Smooth muscle cell (in vitro differentiated cells): ENCODE measurements at regions not wholly inside any gene's neighbourhood (a gene's known extent, or its start where the extent isn't known, plus 50 kb on each side); places are given as distances from the start of the nearest gene placed in this dataset.

Experiments
- DNase-seq: peaks from one replicate; lab custom pipeline; 2025; ENCODE audit not compliant: unreplicated experiment; lab: John Stamatoyannopoulos, UW
- H2AFZ ChIP-seq: fragments of 200-600 bp; sonication (generic); 2 replicates; pipeline ENCODE4 v1.6.0; 2016; ENCODE audit warnings: antibody characterized with exemption, low read depth, mild to moderate bottlenecking
- H3F3A ChIP-seq: fragments of 200-600 bp; sonication (generic); 2 replicates; pipeline ENCODE4 v1.6.0; 2017; ENCODE audit warnings: antibody characterized with exemption, low read depth
- H3K27ac ChIP-seq: fragments of 200-600 bp; sonication (generic); 2 replicates; pipeline ENCODE4 v1.5.1; 2016; ENCODE audit warnings: low read depth, mild to moderate bottlenecking
- H3K27me3 ChIP-seq: fragments of 200-600 bp; sonication (generic); 2 replicates; pipeline ENCODE4 v1.6.1; 2016; ENCODE audit warnings: low read depth, mild to moderate bottlenecking
- H3K36me3 ChIP-seq: fragments of 200-600 bp; sonication (generic); 2 replicates; pipeline ENCODE4 v1.5.1; 2016; ENCODE audit warnings: low read depth
- H3K4me1 ChIP-seq: fragments of 200-600 bp; sonication (generic); 2 replicates; pipeline ENCODE4 v1.5.1; 2016; ENCODE audit warnings: low read depth
- H3K4me2 ChIP-seq: fragments of 200-600 bp; sonication (generic); 2 replicates; pipeline ENCODE4 v1.6.0; 2016; ENCODE audit warnings: mild to moderate bottlenecking
- H3K4me3 ChIP-seq: fragments of 200-600 bp; sonication (generic); 2 replicates; pipeline ENCODE4 v1.5.1; 2016; ENCODE audit warnings: mild to moderate bottlenecking
- H3K79me2 ChIP-seq: fragments of 200-600 bp; sonication (generic); 2 replicates; pipeline ENCODE4 v1.6.0; 2016; ENCODE audit warnings: low read depth, mild to moderate bottlenecking
- H3K9ac ChIP-seq: fragments of 200-600 bp; sonication (generic); 2 replicates; pipeline ENCODE4 v1.6.0; 2016; ENCODE audit warnings: low read depth
- H3K9me3 ChIP-seq: fragments of 200-600 bp; sonication (generic); replicated peaks from 2 replicates; pipeline ENCODE4 v1.5.1; 2016; ENCODE audit warnings: low read depth
- H4K20me1 ChIP-seq: fragments of 200-600 bp; sonication (generic); 2 replicates; pipeline ENCODE4 v1.6.0; 2016; ENCODE audit warnings: low read depth
- WGBS: methylation state at CpG from one replicate; pipeline ENCODE4 v1.1.7; 2016; ENCODE audit warnings: low lambda C conversion rate; 5-methylcytosine and 5-hydroxymethylcytosine counted together
- TF ChIP-seq, protein P1 (sequence below): fragments of 200-600 bp; sonication (generic); IDR thresholded peaks from 2 replicates; pipeline ENCODE4 v1.5.1; 2017; ENCODE audit warnings: borderline replicate concordance, mild to moderate bottlenecking, antibody characterized with exemption; ENCODE audit not compliant: insufficient read depth, poor library complexity, severe bottlenecking

DNA sequence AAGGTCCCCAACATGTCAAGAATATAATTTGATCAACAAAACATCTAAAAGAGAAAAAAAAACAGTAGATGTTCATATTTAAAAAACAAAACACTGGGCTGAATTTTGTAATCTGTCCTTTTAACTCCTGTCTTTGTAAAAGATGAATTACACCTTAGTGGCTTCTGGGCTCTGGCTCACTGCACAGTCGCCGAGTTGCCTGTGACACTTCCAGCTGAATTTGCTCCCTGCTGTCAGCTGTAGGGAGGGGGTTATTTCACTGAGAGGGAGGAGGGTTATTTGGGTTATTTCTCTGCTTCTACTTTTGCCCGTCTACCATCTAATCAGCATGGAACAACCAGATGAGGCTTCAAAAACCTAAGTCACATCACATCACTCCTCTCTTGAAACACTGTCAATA is 193.0 kb upstream of the ZC3H12A start:
- TF ChIP-seq, protein P1, sequence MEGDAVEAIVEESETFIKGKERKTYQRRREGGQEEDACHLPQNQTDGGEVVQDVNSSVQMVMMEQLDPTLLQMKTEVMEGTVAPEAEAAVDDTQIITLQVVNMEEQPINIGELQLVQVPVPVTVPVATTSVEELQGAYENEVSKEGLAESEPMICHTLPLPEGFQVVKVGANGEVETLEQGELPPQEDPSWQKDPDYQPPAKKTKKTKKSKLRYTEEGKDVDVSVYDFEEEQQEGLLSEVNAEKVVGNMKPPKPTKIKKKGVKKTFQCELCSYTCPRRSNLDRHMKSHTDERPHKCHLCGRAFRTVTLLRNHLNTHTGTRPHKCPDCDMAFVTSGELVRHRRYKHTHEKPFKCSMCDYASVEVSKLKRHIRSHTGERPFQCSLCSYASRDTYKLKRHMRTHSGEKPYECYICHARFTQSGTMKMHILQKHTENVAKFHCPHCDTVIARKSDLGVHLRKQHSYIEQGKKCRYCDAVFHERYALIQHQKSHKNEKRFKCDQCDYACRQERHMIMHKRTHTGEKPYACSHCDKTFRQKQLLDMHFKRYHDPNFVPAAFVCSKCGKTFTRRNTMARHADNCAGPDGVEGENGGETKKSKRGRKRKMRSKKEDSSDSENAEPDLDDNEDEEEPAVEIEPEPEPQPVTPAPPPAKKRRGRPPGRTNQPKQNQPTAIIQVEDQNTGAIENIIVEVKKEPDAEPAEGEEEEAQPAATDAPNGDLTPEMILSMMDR, result no peak

DNA sequence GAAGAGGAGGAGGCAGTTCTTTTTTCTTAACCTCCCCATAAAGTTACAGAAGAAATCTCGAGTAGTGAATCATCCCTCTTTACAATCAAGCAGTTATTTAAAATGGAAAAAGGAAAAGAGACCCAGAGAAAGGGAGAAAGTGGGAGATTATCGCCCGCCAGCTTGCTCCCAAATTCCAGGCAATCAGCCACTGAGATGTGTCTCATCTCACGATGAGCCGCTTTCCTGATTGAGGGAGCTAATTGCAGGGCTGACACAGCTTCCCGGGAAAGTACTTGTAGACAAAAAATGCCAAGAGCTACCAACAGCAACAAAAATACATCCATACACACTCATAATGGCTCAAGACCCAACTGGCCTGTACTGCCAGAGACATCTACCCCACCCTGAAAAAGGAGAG is 191.6 kb upstream of the ZC3H12A start:
- Histone ChIP-seq H3K4me3 (no peak overlapping the region), H3F3A (no peaks in the 10 kb centered on the region), H4K20me1 (no peaks in the 10 kb centered on the region), H3K27me3 (no peaks in the 10 kb centered on the region), H3K4me2 (no peak overlapping the region), H2AFZ (no peak overlapping the region), H3K9me3 (no peaks in the 10 kb centered on the region), H3K4me1 (no peaks in the 10 kb centered on the region), H3K9ac (no peak overlapping the region), H3K79me2 (no peaks in the 10 kb centered on the region), H3K36me3 (no peaks in the 10 kb centered on the region), H3K27ac (no peak overlapping the region)
- WGBS, result 48% methylated on average over 6 of the region's 6 CpGs
- no peak for DNase-seq
- TF ChIP-seq, protein P1, result no peak

More for the DNA sequence above, 193.0 kb upstream of the ZC3H12A start:
- DNase-seq, result no peak
- Histone ChIP-seq H3K9me3 (no peaks in the 10 kb centered on the region), H3K79me2 (no peaks in the 10 kb centered on the region), H3K9ac (no peak overlapping the region), H3K27ac (no peak overlapping the region), H3K27me3 (no peaks in the 10 kb centered on the region), H4K20me1 (no peaks in the 10 kb centered on the region), H3K4me3 (no peak overlapping the region), H3K4me2 (no peak overlapping the region), H3K36me3 (no peaks in the 10 kb centered on the region), H2AFZ (no peak overlapping the region), H3F3A (no peaks in the 10 kb centered on the region), H3K4me1 (no peaks in the 10 kb centered on the region)
- WGBS, result 84% methylated on average over 3 of the region's 3 CpGs

DNA sequence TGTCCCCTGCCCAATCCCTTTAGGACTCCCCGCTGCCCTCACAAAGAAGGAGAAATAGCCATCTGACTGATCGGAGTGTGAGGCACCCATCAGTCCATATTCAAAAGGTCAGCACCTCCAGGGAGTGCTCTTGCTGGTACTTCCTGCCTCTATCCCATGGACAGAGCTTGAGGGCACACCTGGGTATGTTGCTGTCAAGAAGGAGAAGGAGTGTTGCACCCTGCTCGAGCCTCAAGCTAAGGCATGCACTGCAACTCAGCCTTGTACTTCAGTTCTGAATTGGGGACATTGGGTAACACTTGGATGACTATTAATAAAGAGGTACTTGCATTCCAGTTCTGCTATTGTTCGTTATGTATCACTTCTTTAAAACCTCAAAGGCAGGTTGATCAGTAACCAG is 190.3 kb upstream of the ZC3H12A start:
- H3K4me2 ChIP-seq, result no peak overlapping the region
- H2AFZ ChIP-seq, result no peak overlapping the region
- no peak overlapping the region for H3K27ac ChIP-seq
- H3K36me3 ChIP-seq, result no peaks in the 10 kb centered on the region
- no peak overlapping the region for H3K4me3 ChIP-seq
- H3K79me2 ChIP-seq, result no peaks in the 10 kb centered on the region
- H3K9ac ChIP-seq, result no peak overlapping the region
- no peaks in the 10 kb centered on the region for H3K27me3 ChIP-seq
- H3K4me1 ChIP-seq, result no peaks in the 10 kb centered on the region
- TF ChIP-seq, protein P1, result no peak
- no peaks in the 10 kb centered on the region for H3K9me3 ChIP-seq
- WGBS, result 86% methylated on average over 4 of the region's 4 CpGs
- no peak for DNase-seq
- no peaks in the 10 kb centered on the region for H3F3A ChIP-seq
- H4K20me1 ChIP-seq, result no peaks in the 10 kb centered on the region

DNA sequence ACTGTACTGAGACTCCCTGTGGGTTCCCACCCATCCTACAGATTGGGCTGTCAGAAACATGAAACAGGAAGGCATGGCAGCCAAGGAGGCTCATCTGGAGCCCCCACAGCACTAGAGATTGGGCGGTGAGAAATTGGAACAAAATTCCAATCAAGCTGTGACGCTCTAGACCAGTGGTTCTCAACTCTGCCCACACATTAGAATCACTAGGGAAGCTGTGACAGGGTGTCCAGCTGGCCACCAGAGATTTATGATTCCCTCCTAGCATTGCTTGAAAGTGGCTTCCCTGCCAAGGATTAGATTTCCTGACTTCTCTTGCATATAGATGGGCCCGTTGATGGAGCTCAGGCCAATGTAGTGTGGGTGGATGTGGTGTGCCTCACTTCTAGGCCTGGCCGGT is 187.5 kb upstream of the ZC3H12A start:
- no peaks in the 10 kb centered on the region for H3K79me2 ChIP-seq
- no peak overlapping the region for H3K4me3 ChIP-seq
- H3F3A ChIP-seq, result no peaks in the 10 kb centered on the region
- H3K9me3 ChIP-seq, result no peaks in the 10 kb centered on the region
- no peak overlapping the region for H3K9ac ChIP-seq
- no peak overlapping the region for H2AFZ ChIP-seq
- DNase-seq, result no peak
- peaks cover 14% of the 10 kb centered on the region for H3K27me3 ChIP-seq
- TF ChIP-seq, protein P1, result no peak
- H4K20me1 ChIP-seq, result no peaks in the 10 kb centered on the region
- no peak overlapping the region for H3K27ac ChIP-seq
- H3K36me3 ChIP-seq, result no peaks in the 10 kb centered on the region
- WGBS, result 94% methylated on average over 4 of the region's 4 CpGs
- no peaks in the 10 kb centered on the region for H3K4me1 ChIP-seq
- H3K4me2 ChIP-seq, result no peak overlapping the region
